Stimulated activated CD4-positive, alpha-beta T cell treated with anti-CD3 and anti-CD28 coated beads, Interleukin-15, amount 100 ng/mL, for 1 hour (primary cell): ENCODE measurements at regions not wholly inside any gene's neighbourhood (a gene's known extent, or its start where the extent isn't known, plus 50 kb on each side); places are given as distances from the start of the nearest gene placed in this dataset.
"Not testable (repeated sequence)": the region's sequence is repeated elsewhere in the genome, so short reads cannot be mapped to it uniquely, and the experiment has no call there.

Experiments
- DNase-seq, 2 donors: peaks; one replicate each; pipeline ENCODE4 v3.0.0-alpha.2; 2020; ENCODE audit warnings: low read depth in 1 of 2, low spot score in 1 of 2

GRCh38 chr10:44724415-44725174, 186.5 kb upstream of the TMEM72 start:
- DNase-seq, result no peak

- DNase-seq, result no peak
Measured at GRCh38 chr10:44725404-44725803, 185.7 kb upstream of the TMEM72 start.

GRCh38 chr10:44731283-44731682, 179.9 kb upstream of the TMEM72 start:
- no peak for DNase-seq

DNA sequence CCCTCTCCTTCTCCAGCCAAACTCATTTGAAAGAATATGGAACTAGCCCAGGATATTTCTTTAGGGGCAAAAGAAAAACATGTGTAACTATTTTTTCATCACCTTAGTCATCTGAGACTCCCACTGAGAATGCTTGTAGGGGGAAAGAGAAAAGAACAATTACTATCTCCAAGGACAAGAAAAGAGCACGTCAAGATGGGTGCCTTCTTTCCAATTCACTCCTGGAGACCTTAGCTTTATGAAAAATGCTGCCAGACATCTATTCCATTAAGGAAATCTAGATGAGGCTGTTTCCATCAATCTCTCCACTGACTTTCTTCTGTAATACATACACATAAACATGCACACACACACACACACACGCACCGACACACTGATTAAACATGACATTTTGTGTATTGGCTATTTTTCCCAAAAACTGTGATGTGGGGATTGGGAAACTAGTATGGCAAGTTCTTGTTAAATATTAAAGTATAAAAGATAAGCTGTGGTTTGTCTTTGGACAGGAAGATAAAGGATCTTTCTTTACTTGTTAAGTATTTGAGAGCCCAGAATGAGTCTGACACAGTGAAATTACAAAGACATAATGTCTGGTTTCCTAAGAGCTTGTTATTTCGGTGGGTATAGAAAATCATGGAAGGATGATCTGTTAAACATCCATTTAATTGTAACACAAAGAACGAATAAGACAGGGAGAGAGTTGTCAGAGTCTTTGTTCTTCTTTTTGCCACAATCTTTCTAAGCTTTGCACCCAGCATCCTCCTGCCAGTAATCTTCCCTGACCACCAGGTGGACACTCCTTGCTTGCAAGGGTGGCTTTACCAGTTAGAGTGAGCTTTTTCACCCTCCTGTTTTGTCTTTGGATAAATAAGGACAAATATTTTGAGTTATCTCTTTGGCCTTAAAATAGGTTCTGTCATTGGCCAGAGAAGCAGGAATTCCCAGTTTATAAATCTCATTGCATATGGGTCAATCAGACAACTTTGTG, 177.3 kb upstream of the TMEM72 start:
- no peak for DNase-seq

DNA sequence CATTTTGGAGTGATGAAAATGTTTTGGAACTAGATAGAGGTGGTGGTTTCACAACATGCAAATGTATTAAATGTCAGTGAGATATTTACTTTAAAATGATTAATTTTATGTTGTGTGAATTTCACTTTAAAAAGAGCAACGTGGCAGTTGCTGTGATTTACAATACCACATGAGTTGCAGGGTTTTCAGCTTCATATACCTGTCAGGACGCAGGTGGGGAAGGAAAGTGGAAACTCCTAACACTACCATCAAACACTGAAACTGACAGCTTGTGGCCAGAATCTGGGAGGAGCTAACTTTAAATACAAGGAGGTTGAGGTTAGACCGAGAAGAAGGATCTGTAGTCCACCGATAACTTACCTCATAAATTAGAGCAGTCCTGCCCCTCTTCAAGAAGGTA, 168.9 kb upstream of the TMEM72 start:
- no peak for DNase-seq

DNA sequence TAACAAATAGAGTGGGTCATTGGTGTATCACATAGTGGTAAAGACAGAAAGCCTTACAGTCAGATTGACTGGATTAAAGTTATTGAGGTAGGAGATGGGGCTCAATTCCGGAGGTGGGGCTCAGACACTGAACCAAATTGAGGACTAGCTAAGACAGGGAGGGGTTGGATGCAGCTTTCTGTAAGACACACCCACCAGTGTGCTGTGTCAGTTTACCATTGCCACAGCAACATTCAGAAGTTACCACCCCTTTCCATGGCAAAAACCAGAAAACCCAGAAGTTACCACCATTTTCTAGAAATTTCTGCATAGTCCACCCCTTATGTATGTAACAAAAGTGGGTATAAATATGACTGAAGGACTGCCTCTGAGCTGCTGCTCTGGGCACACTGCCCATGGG, 167.6 kb upstream of the TMEM72 start:
- DNase-seq, result no peak

DNA sequence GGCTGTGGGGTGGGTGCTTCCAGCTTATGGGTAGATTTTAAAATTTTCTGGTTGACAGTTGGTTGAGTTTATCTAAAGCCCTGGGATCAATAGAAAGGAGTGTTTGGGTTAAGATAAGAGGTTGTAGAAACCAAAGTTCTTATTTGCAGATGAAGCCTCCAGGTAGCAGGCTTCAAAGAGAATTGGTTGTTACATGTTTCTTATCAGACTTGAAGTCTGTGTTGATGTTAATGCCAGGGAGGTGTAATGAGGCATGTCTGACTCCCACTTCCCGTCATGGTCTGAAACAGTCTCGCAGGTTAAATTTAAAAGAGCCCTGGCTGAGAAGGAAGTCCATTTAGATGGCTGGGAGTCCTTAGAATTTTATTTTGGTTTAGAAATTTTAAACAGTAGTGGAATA, 165.2 kb upstream of the TMEM72 start:
- no peak for DNase-seq

GRCh38 chr10:44747593-44748172, 163.5 kb upstream of the TMEM72 start:
- no peak for DNase-seq

- no peak for DNase-seq
Measured at GRCh38 chr10:44749151-44749550, 162.0 kb upstream of the TMEM72 start.

GRCh38 chr10:44752451-44753441, 158.4 kb upstream of the TMEM72 start:
- DNase-seq, result no peak

GRCh38 chr10:44754355-44754754, 156.8 kb upstream of the TMEM72 start:
- not testable (repeated sequence) for DNase-seq

- no peak for DNase-seq
Measured at GRCh38 chr10:44755481-44755880, 155.7 kb upstream of the TMEM72 start.

GRCh38 chr10:44756216-44756615, 154.9 kb upstream of the TMEM72 start:
- no peak for DNase-seq

DNA sequence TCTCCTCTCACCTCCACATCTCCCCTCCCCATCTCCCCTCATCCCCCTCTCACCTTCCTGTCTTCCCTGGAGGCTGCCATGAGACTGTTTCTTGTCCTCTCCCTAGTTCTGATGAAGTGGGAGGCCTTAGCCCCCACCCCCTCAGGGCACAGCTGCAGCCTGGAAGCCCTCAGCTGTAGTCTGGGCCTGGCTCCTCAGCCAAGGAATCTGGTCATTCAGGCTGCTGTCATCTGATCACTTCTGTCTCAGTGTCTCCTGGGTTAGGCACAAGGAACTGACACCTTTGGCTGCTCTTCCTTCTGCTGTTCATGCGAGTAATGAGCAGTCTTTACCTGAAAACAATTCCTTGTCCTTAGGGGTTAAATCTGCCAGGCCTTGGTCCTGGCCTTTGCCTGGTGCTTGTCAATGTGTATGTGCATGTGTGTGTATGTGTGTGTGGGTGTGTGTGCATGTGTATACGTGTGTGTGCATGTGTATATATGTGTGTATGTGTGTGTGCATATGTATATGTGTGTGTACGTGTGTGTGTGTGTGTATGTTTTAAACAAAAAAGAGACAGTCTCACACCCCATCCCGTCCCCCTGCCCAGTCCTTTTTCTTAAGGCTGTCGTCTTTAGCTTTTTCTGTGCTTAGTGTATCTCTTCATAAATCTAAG, 153.5 kb upstream of the TMEM72 start:
- DNase-seq, result no peak

- no peak for DNase-seq
Measured at GRCh38 chr10:44759122-44759521, 152.0 kb upstream of the TMEM72 start.

- DNase-seq, result no peak
Measured at GRCh38 chr10:44760513-44760912, 150.6 kb upstream of the TMEM72 start.

DNA sequence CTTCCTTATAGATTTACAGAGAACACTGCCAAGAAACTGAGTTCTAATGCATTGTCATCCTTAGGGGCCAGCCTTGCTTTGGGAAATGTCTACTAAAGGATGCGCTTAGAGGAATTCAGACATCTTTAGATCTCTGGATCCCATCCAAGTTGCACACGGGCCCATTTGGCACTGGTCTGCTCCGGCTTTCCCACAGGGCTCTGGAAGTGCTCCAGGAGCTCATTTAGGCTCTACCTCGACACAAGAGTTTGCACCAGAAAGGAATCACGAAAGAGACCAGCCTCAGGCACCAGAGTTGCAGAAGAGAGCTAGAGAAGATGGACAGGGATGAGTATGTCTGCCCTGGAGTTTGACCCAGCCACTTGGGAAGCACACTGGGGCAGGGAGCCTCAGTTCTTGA, 150.1 kb upstream of the TMEM72 start:
- DNase-seq, result no peak

GRCh38 chr10:44763331-44763730, 147.8 kb upstream of the TMEM72 start:
- DNase-seq, result no peak

- DNase-seq, result no peak
Measured at GRCh38 chr10:44765299-44765698, 145.8 kb upstream of the TMEM72 start.

DNA sequence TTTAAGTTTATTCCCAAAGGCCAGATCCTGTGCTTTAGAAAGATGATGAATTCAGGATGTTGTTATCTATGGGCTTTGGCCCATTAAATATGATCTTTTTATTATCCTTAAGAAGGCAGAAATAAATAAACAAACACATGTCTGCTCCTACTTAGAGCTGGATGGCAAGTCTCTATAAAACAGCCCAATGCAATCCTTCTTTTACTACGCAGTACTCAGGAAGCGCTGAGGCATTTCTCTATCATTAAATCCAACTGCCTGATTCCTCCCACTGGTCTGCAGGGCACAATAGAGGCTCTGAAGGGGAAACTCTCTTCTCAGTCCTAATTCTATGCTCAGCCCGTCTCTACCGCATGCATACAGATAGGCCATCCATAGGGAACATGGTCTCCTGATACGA, 144.5 kb upstream of the TMEM72 start:
- no peak for DNase-seq
